H1 (cell line): ENCODE measurements at regions not wholly inside any gene's neighbourhood (a gene's known extent, or its start where the extent isn't known, plus 50 kb on each side); places are given as distances from the start of the nearest gene placed in this dataset.
"Not testable (repeated sequence)": the region's sequence is repeated elsewhere in the genome, so short reads cannot be mapped to it uniquely, and the experiment has no call there.

ENCODE experiments used
- CTCF ChIA-PET: fragments of 300-600 bp; sonication (Branson Sonifier 250); formaldehyde crosslinking; loops from one replicate; lab custom pipeline; 2021; ENCODE audit not compliant: partially characterized antibody; lab: Charles Lee
- POLR2A ChIA-PET: fragments of 300-600 bp; sonication (Branson Sonifier 250); formaldehyde crosslinking; loops from one replicate; lab custom pipeline; 2021; ENCODE audit warnings: inconsistent platforms; ENCODE audit not compliant: partially characterized antibody; lab: Charles Lee
- DNase-seq, 2 experiments: peaks; one replicate each; pipeline versions ENCODE4 v3.0.0 to v3.0.0-alpha.2; 2010 to 2022; ENCODE audit warnings: low spot score in 2 of 2, low read depth in 1 of 2, mixed read lengths in 1 of 2
- FAIRE-seq: peaks from 2 replicates; lab custom pipeline; 2011; peaks lifted over from hg19 to GRCh38; lab: Jason Lieb, UNC
- H2AFZ ChIP-seq: 2 replicates; pipeline ENCODE4 v1.8.1; 2012; ENCODE audit warnings: low read length, inconsistent platforms
- H2AK5ac ChIP-seq: 2 replicates; pipeline ENCODE4 v1.6.1; 2013; ENCODE audit warnings: low read depth, low read length
- H2BK120ac ChIP-seq: replicated peaks from 2 replicates; pipeline ENCODE3; 2013; ENCODE audit warnings: low read depth, low read length, inconsistent platforms
- H2BK12ac ChIP-seq: 2 replicates; pipeline ENCODE4 v1.6.1; 2013; ENCODE audit warnings: low read depth, low read length
- H2BK15ac ChIP-seq: 2 replicates; pipeline ENCODE4 v1.6.1; 2013; ENCODE audit warnings: low read length
- H2BK20ac ChIP-seq: 2 replicates; pipeline ENCODE4 v1.6.1; 2013; ENCODE audit warnings: low read length
- H2BK5ac ChIP-seq: 2 replicates; pipeline ENCODE4 v1.6.1; 2013; ENCODE audit warnings: low read depth, low read length
- H3K14ac ChIP-seq: 2 replicates; pipeline ENCODE4 v1.6.1; 2013; ENCODE audit warnings: inconsistent platforms; ENCODE audit not compliant: insufficient read length
- H3K18ac ChIP-seq: 2 replicates; pipeline ENCODE4 v1.6.1; 2013; ENCODE audit warnings: low read length; ENCODE audit errors: extremely low read depth
- H3K23ac ChIP-seq: 2 replicates; pipeline ENCODE4 v1.6.1; 2013; ENCODE audit warnings: inconsistent platforms; ENCODE audit not compliant: insufficient read length
- H3K23me2 ChIP-seq: 2 replicates; pipeline ENCODE4 v1.6.1; 2013; ENCODE audit warnings: low read depth, low read length
- H3K27ac ChIP-seq: 2 replicates; pipeline ENCODE4 v1.6.1; 2011; ENCODE audit warnings: low read depth, low read length, inconsistent platforms
- H3K27me3 ChIP-seq, 4 experiments: replicated peaks in 1 of 4; 1 replicate in 1 of 4; 2 replicates in 3 of 4; pipeline versions ENCODE4 v1.6.1 to v1.8.1; 2011 to 2013; ENCODE audit warnings: low read length in 3 of 4, mild to moderate bottlenecking in 3 of 4, inconsistent platforms in 2 of 4, mixed read lengths in 2 of 4, moderate library complexity in 1 of 4; ENCODE audit not compliant: control insufficient read depth in 3 of 4, insufficient read depth in 3 of 4; ENCODE audit errors: extremely low read depth in 1 of 4
- H3K36me3 ChIP-seq, 4 experiments: 2 replicates each; pipeline versions ENCODE4 v1.6.1 to v1.8.1; 2011 to 2013; ENCODE audit warnings: mild to moderate bottlenecking in 4 of 4, low read length in 3 of 4, moderate library complexity in 2 of 4, control low read depth in 1 of 4, inconsistent platforms in 1 of 4; ENCODE audit not compliant: insufficient read depth in 4 of 4, control insufficient read depth in 2 of 4
- H3K4ac ChIP-seq: replicated peaks from 2 replicates; pipeline ENCODE3; 2013; ENCODE audit warnings: low read length, low read depth, mixed read lengths, inconsistent platforms; ENCODE audit not compliant: insufficient read length
- H3K4me1 ChIP-seq, 4 experiments: replicated peaks in 1 of 4; 1 replicate in 1 of 4; 2 replicates in 3 of 4; pipeline versions ENCODE4 v1.6.1 to v1.8.1; 2011 to 2013; ENCODE audit warnings: low read length in 3 of 4, inconsistent platforms in 2 of 4, mixed read lengths in 1 of 4; ENCODE audit not compliant: insufficient read depth in 4 of 4, control insufficient read depth in 3 of 4
- H3K4me2 ChIP-seq, 2 experiments: 2 replicates each; pipeline versions ENCODE4 v1.6.1 to v1.8.1; 2011 to 2013; ENCODE audit warnings: low read depth in 2 of 2, low read length in 2 of 2, control low read depth in 1 of 2, inconsistent platforms in 1 of 2, mild to moderate bottlenecking in 1 of 2; ENCODE audit not compliant: insufficient read depth in 1 of 2
- H3K4me3 ChIP-seq, 4 experiments: fragments of 200-600, 300-600 bp in 1 of 4; sonication (generic), shearing (Covaris generic), sonication (Bioruptor Twin) in 1 of 4; 2 replicates each; pipeline versions ENCODE4 v1.5.1 to v1.8.1; 2011 to 2016; ENCODE audit warnings: low read length in 4 of 4, low read depth in 3 of 4, control low read depth in 2 of 4, inconsistent platforms in 2 of 4, mild to moderate bottlenecking in 2 of 4, mixed read lengths in 1 of 4, moderate library complexity in 1 of 4; ENCODE audit not compliant: insufficient read depth in 2 of 4; ENCODE audit errors: extremely low read depth in 1 of 4
- H3K56ac ChIP-seq: replicated peaks from 2 replicates; pipeline ENCODE3; 2013; ENCODE audit warnings: low read depth, mild to moderate bottlenecking, mixed read lengths, low read length, inconsistent platforms; ENCODE audit not compliant: insufficient read length
- H3K79me1 ChIP-seq: 2 replicates; pipeline ENCODE4 v1.6.1; 2013; ENCODE audit warnings: low read depth, low read length, control low read depth
- H3K79me2 ChIP-seq, 2 experiments: 2 replicates each; pipeline versions ENCODE4 v1.6.1 to v1.8.1; 2012 to 2013; ENCODE audit warnings: low read length in 2 of 2, mild to moderate bottlenecking in 2 of 2, inconsistent platforms in 1 of 2; ENCODE audit not compliant: insufficient read depth in 2 of 2, control insufficient read depth in 1 of 2
- H3K9ac ChIP-seq, 4 experiments: replicated peaks in 1 of 4; 1 replicate in 1 of 4; 2 replicates in 3 of 4; pipeline versions ENCODE4 v1.6.1 to v1.8.1; 2011 to 2013; ENCODE audit warnings: low read depth in 3 of 4, low read length in 3 of 4, control low read depth in 2 of 4, mild to moderate bottlenecking in 2 of 4, moderate library complexity in 2 of 4, inconsistent platforms in 1 of 4; ENCODE audit errors: extremely low read depth in 1 of 4
- H3K9me3 ChIP-seq, 2 experiments: 2 replicates each; pipeline versions ENCODE4 v1.6.1 to v1.8.1; 2012 to 2013; ENCODE audit warnings: mild to moderate bottlenecking in 2 of 2, moderate library complexity in 2 of 2, control low read depth in 1 of 2, inconsistent platforms in 1 of 2, low read depth in 1 of 2, low read length in 1 of 2, mixed read lengths in 1 of 2; ENCODE audit not compliant: insufficient read depth in 2 of 2
- H4K20me1 ChIP-seq, 2 experiments: replicated peaks in 1 of 2; 2 replicates each; pipeline versions ENCODE3 to v1.8.1; 2011 to 2013; ENCODE audit warnings: inconsistent platforms in 2 of 2, low read length in 2 of 2, mild to moderate bottlenecking in 1 of 2; ENCODE audit not compliant: insufficient read depth in 2 of 2, control insufficient read depth in 1 of 2
- H4K5ac ChIP-seq: 2 replicates; pipeline ENCODE4 v1.6.1; 2013; ENCODE audit warnings: low read length, low read depth, mixed read lengths, inconsistent platforms; ENCODE audit not compliant: insufficient read length
- H4K8ac ChIP-seq: 2 replicates; pipeline ENCODE4 v1.8.0; 2013; ENCODE audit warnings: mild to moderate bottlenecking, moderate library complexity, low read length, inconsistent platforms; ENCODE audit not compliant: insufficient read depth; ENCODE audit errors: extremely low read depth
- H4K91ac ChIP-seq: replicated peaks from 2 replicates; pipeline ENCODE3; 2013; ENCODE audit warnings: low read length, mixed read lengths, inconsistent platforms; ENCODE audit not compliant: insufficient read length
- WGBS, 2 experiments: shearing (Covaris generic) in 1 of 2; methylation state at CpG; one replicate each; pipeline versions ENCODE4 v1.1.6 to v1.1.7; 2013 to 2015; ENCODE audit warnings: low lambda C conversion rate in 2 of 2, mixed read lengths in 2 of 2, inconsistent platforms in 1 of 2, low coverage in 1 of 2, missing lambda C conversion rate in 1 of 2; ENCODE audit not compliant: insufficient replicate concordance in 2 of 2, insufficient coverage in 1 of 2, insufficient read length in 1 of 2; ENCODE audit errors: extremely low coverage in 1 of 2, missing lambda C conversion rate in 1 of 2; 5-methylcytosine and 5-hydroxymethylcytosine counted together

- H3K18ac ChIP-seq, H2BK120ac ChIP-seq, H3K9ac ChIP-seq, FAIRE-seq, H2BK20ac ChIP-seq, H3K79me1 ChIP-seq, H3K4me1 ChIP-seq, H3K56ac ChIP-seq, H2BK15ac ChIP-seq, DNase-seq, H3K79me2 ChIP-seq, H3K23ac ChIP-seq, H3K27me3 ChIP-seq, H4K5ac ChIP-seq, H3K36me3 ChIP-seq, H3K27ac ChIP-seq, H2AK5ac ChIP-seq, H3K4me2 ChIP-seq, CTCF ChIA-PET, H3K4me3 ChIP-seq, H2AFZ ChIP-seq, H4K8ac ChIP-seq, POLR2A ChIA-PET, H3K14ac ChIP-seq, H4K20me1 ChIP-seq, H2BK12ac ChIP-seq, H3K23me2 ChIP-seq, H4K91ac ChIP-seq, H2BK5ac ChIP-seq, H3K4ac ChIP-seq: not testable (repeated sequence)
- H3K9me3 ChIP-seq = peaks cover 0 to 21% of the 10 kb centered on the region in 2 experiments; a peak in 2 of 4 replicates
- WGBS, 2 experiments = no CpG with 5 or more reads among the region's 6 CpGs
Measured at GRCh38 chrY:19993410-19993809, 248.9 kb upstream of the KDM5D start.
